Neuronal stem cell (in vitro differentiated cells): ENCODE measurements at regions not wholly inside any gene's neighbourhood (a gene's known extent, or its start where the extent isn't known, plus 50 kb on each side); places are given as distances from the start of the nearest gene placed in this dataset.

Experiments
- DNase-seq: peaks from one replicate; pipeline ENCODE4 v3.0.0-alpha.2; 2013; ENCODE audit warnings: low spot score
- H2AFZ ChIP-seq: one replicate; pipeline ENCODE4 v1.6.1; 2013; ENCODE audit warnings: mild to moderate bottlenecking, low read length, inconsistent platforms
- H2AK5ac ChIP-seq: 2 replicates; pipeline ENCODE4 v1.6.1; 2013; ENCODE audit warnings: low read depth, mild to moderate bottlenecking, inconsistent platforms, low read length, moderate library complexity, mixed read lengths
- H2BK120ac ChIP-seq: 2 replicates; pipeline ENCODE4 v1.6.1; 2013; ENCODE audit warnings: low read depth, mild to moderate bottlenecking, inconsistent platforms, low read length, moderate library complexity, mixed read lengths
- H2BK12ac ChIP-seq: one replicate; pipeline ENCODE4 v1.6.1; 2013; ENCODE audit warnings: low read length, inconsistent platforms
- H2BK15ac ChIP-seq: 2 replicates; pipeline ENCODE4 v1.6.1; 2013; ENCODE audit warnings: mild to moderate bottlenecking, low read length, inconsistent platforms, mixed read lengths
- H2BK5ac ChIP-seq: one replicate; pipeline ENCODE4 v1.6.1; 2013; ENCODE audit warnings: inconsistent platforms, mild to moderate bottlenecking, low read length, moderate library complexity
- H3K14ac ChIP-seq: one replicate; pipeline ENCODE4 v1.6.1; 2013; ENCODE audit warnings: low read length, inconsistent platforms
- H3K18ac ChIP-seq: 2 replicates; pipeline ENCODE4 v1.6.1; 2013; ENCODE audit warnings: low read length, inconsistent platforms
- H3K23ac ChIP-seq: 2 replicates; pipeline ENCODE4 v1.6.1; 2013; ENCODE audit warnings: low read depth, mild to moderate bottlenecking, mixed read lengths, low read length, inconsistent platforms; ENCODE audit not compliant: poor library complexity
- H3K27ac ChIP-seq: replicated peaks from 3 replicates; pipeline ENCODE4 v1.5.1; 2013; ENCODE audit warnings: low read length, inconsistent platforms
- H3K27me3 ChIP-seq, 3 experiments: 2 replicates each; pipeline ENCODE4 v1.6.1; 2013; ENCODE audit warnings: low read length in 3 of 3, mild to moderate bottlenecking in 2 of 3, inconsistent platforms in 1 of 3, low read depth in 1 of 3, mixed read lengths in 1 of 3, moderate library complexity in 1 of 3; ENCODE audit not compliant: control insufficient read depth in 3 of 3, insufficient read depth in 3 of 3
- H3K36me3 ChIP-seq, 2 donors: replicated peaks in 1 of 2; 2 replicates each; pipeline ENCODE4 v1.6.1; 2013; ENCODE audit warnings: low read length in 2 of 2; ENCODE audit not compliant: control insufficient read depth in 2 of 2, insufficient read depth in 2 of 2
- H3K4ac ChIP-seq: 2 replicates; pipeline ENCODE4 v1.6.1; 2013; ENCODE audit warnings: inconsistent platforms, mild to moderate bottlenecking, low read length, moderate library complexity
- H3K4me1 ChIP-seq, 2 donors: 1 replicate in 1 of 2; 2 replicates in 1 of 2; pipeline ENCODE4 v1.6.1; 2013; ENCODE audit warnings: low read length in 2 of 2, low read depth in 1 of 2; ENCODE audit not compliant: control insufficient read depth in 2 of 2, insufficient read depth in 1 of 2
- H3K4me2 ChIP-seq: one replicate; pipeline ENCODE4 v1.6.1; 2013; ENCODE audit warnings: mild to moderate bottlenecking, low read length, inconsistent platforms; ENCODE audit not compliant: insufficient read depth, poor library complexity, severe bottlenecking
- H3K4me3 ChIP-seq, 2 donors: 2 replicates each; pipeline ENCODE4 v1.5.1; 2013; ENCODE audit warnings: low read length in 2 of 2, mild to moderate bottlenecking in 2 of 2, inconsistent platforms in 1 of 2, moderate library complexity in 1 of 2
- H3K79me1 ChIP-seq: one replicate; pipeline ENCODE4 v1.6.1; 2013; ENCODE audit warnings: low read depth, mild to moderate bottlenecking, inconsistent platforms, low read length, moderate library complexity
- H3K9ac ChIP-seq: one replicate; pipeline ENCODE4 v1.6.1; 2013; ENCODE audit warnings: mild to moderate bottlenecking, low read depth, low read length, inconsistent platforms; ENCODE audit not compliant: poor library complexity
- H3K9me3 ChIP-seq, 2 donors: replicated peaks in 1 of 2; 2 replicates each; pipeline versions ENCODE3 to v1.6.1; 2013; ENCODE audit warnings: low read length in 2 of 2, mild to moderate bottlenecking in 2 of 2, inconsistent platforms in 1 of 2, low read depth in 1 of 2, mixed read lengths in 1 of 2, moderate library complexity in 1 of 2; ENCODE audit not compliant: control insufficient read depth in 2 of 2, insufficient read depth in 1 of 2
- H4K8ac ChIP-seq: one replicate; pipeline ENCODE4 v1.6.1; 2013; ENCODE audit warnings: low read depth, mild to moderate bottlenecking, inconsistent platforms, low read length, moderate library complexity
- H4K91ac ChIP-seq: one replicate; pipeline ENCODE4 v1.6.1; 2013; ENCODE audit warnings: low read length, low read depth, mild to moderate bottlenecking, inconsistent platforms; ENCODE audit not compliant: poor library complexity
- WGBS, 2 donors: extraction: QIAGEN DNeasy Blood & Tissue Kit; methylation state at CpG; one replicate each; pipeline ENCODE4 v1.1.7; 2013; ENCODE audit warnings: missing lambda C conversion rate in 2 of 2, mixed read lengths in 1 of 2; ENCODE audit not compliant: insufficient read length in 2 of 2, insufficient replicate concordance in 1 of 2; ENCODE audit errors: extremely low coverage in 2 of 2; 5-methylcytosine and 5-hydroxymethylcytosine counted together

- DNase-seq = no peak
- H3K14ac ChIP-seq = no peak overlapping the region
Measured at GRCh38 chr18:29028560-29028959, 851.6 kb upstream of the CDH2 start.

GRCh38 chr18:29018976-29019375 lies 842.0 kb upstream of the CDH2 start:
- Histone ChIP-seq H2BK15ac (no peak overlapping the region), H2BK5ac (no peak overlapping the region), H2AK5ac (no peak overlapping the region), H3K27ac (no peak overlapping the region), H3K27me3 (no peaks in the 10 kb centered on the region), H3K4me3 (no peak overlapping the region), H3K79me1 (no peaks in the 10 kb centered on the region), H3K9me3 (no peaks in the 10 kb centered on the region), H2BK12ac (no peak overlapping the region), H3K14ac (no peak overlapping the region), H3K18ac (no peak overlapping the region), H2AFZ (no peak overlapping the region), H3K4ac (no peak overlapping the region), H4K8ac (no peak overlapping the region), H3K4me1 (no peaks in the 10 kb centered on the region), H2BK120ac (no peak overlapping the region), H3K23ac (no peak overlapping the region), H3K36me3 (peaks cover 0 to 1% of the 10 kb centered on the region in 2 donors), H3K9ac (no peak overlapping the region), H4K91ac (no peak overlapping the region), H3K4me2 (no peak overlapping the region)
- DNase-seq = no peak

More at GRCh38 chr18:29028560-29028959, 851.6 kb upstream of the CDH2 start:
- no peak overlapping the region for H3K4ac ChIP-seq
- H3K4me2 ChIP-seq = no peak overlapping the region
- no peak overlapping the region for H4K8ac ChIP-seq
- no peak overlapping the region for H2AK5ac ChIP-seq
- H2BK120ac ChIP-seq = no peak overlapping the region
- H3K4me1 ChIP-seq = no peaks in the 10 kb centered on the region
- no peak overlapping the region for H2BK5ac ChIP-seq
- H3K79me1 ChIP-seq = no peaks in the 10 kb centered on the region
- H3K23ac ChIP-seq = no peak overlapping the region
- H3K9me3 ChIP-seq = no peaks in the 10 kb centered on the region
- peak overlapping the region; percentile 2 for H2AFZ ChIP-seq
- no peak overlapping the region for H3K4me3 ChIP-seq
- H3K36me3 ChIP-seq = no peaks in the 10 kb centered on the region
- H2BK12ac ChIP-seq = no peak overlapping the region
- no CpG with 5 or more reads among the region's 1 CpG for WGBS, 2 donors
- H3K9ac ChIP-seq = no peak overlapping the region
- H2BK15ac ChIP-seq = no peak overlapping the region
- no peak overlapping the region for H4K91ac ChIP-seq
- no peaks in the 10 kb centered on the region for H3K27me3 ChIP-seq
- no peak overlapping the region for H3K27ac ChIP-seq
- H3K18ac ChIP-seq = no peak overlapping the region

- Histone ChIP-seq H3K4me3 (no peak overlapping the region), H3K9me3 (no peaks in the 10 kb centered on the region), H3K14ac (no peak overlapping the region), H2BK15ac (no peak overlapping the region), H2BK5ac (no peak overlapping the region), H3K4ac (no peak overlapping the region), H2BK120ac (no peak overlapping the region), H3K79me1 (no peaks in the 10 kb centered on the region), H3K23ac (no peak overlapping the region), H3K27me3 (no peaks in the 10 kb centered on the region), H3K4me2 (no peak overlapping the region), H2BK12ac (no peak overlapping the region), H3K4me1 (peaks cover 4 to 23% of the 10 kb centered on the region in 2 donors), H2AFZ (peak overlapping the region; percentile 79), H3K27ac (no peak overlapping the region), H2AK5ac (no peak overlapping the region), H4K8ac (no peak overlapping the region), H3K18ac (no peak overlapping the region), H3K36me3 (no peaks in the 10 kb centered on the region), H3K9ac (no peak overlapping the region), H4K91ac (no peak overlapping the region)
- no peak for DNase-seq
- no CpG with 5 or more reads among the region's 4 CpGs for WGBS, 2 donors
Measured at GRCh38 chr18:29012883-29013465, 836.0 kb upstream of the CDH2 start.

GRCh38 chr18:29012364-29012763 lies 835.4 kb upstream of the CDH2 start:
- H3K18ac ChIP-seq = no peak overlapping the region
- peaks cover 4 to 23% of the 10 kb centered on the region in 2 donors for H3K4me1 ChIP-seq
- no peak overlapping the region for H2BK120ac ChIP-seq
- no peaks in the 10 kb centered on the region for H3K79me1 ChIP-seq
- H2BK15ac ChIP-seq = no peak overlapping the region
- no peak overlapping the region for H3K23ac ChIP-seq
- no peak overlapping the region for H3K14ac ChIP-seq
- peak overlapping the region; percentile 79 for H2AFZ ChIP-seq
- no peak overlapping the region for H3K4ac ChIP-seq
- peaks cover 0 to 3% of the 10 kb centered on the region in 2 donors for H3K9me3 ChIP-seq
- H3K36me3 ChIP-seq = no peaks in the 10 kb centered on the region
- no peak overlapping the region for H3K4me2 ChIP-seq
- no peak overlapping the region for H2AK5ac ChIP-seq
- no peaks in the 10 kb centered on the region for H3K27me3 ChIP-seq
- no peak overlapping the region for H4K8ac ChIP-seq
- no peak overlapping the region for H3K9ac ChIP-seq
- H3K4me3 ChIP-seq = no peak overlapping the region
- no peak overlapping the region for H2BK12ac ChIP-seq
- WGBS, 2 donors = no CpG with 5 or more reads among the region's 5 CpGs
- no peak for DNase-seq
- H2BK5ac ChIP-seq = no peak overlapping the region
- H3K27ac ChIP-seq = no peak overlapping the region
- H4K91ac ChIP-seq = no peak overlapping the region
